Stomach (tissue), 4 donors: ENCODE measurements at regions not wholly inside any gene's neighbourhood (a gene's known extent, or its start where the extent isn't known, plus 50 kb on each side); places are given as distances from the start of the nearest gene placed in this dataset.

Experiments used
- CTCF ChIP-seq, 7 experiments: fragments of 450-650 bp in 4 of 7; fragments of 200-600 bp in 3 of 7; sonication (generic) in 3 of 7; IDR thresholded peaks; one replicate each; pipeline ENCODE4 v1.5.1; 2016 to 2019; ENCODE audit warnings: antibody characterized with exemption in 7 of 7, control low read depth in 2 of 7, mild to moderate bottlenecking in 1 of 7
- EP300 ChIP-seq: sonication (generic); formaldehyde crosslinking; IDR thresholded peaks from one replicate; pipeline ENCODE4 v1.6.1; 2017; ENCODE audit warnings: antibody characterized with exemption
- POLR2AphosphoS5 ChIP-seq, 3 donors: sonication (generic); formaldehyde crosslinking; IDR thresholded peaks; one replicate each; pipeline ENCODE4 v1.6.1; 2016; ENCODE audit warnings: antibody characterized with exemption in 3 of 3

- TF ChIP-seq POLR2AphosphoS5 (IDR thresholded peaks at IDR 0.05) = no peak
- TF ChIP-seq CTCF (IDR thresholded peaks at IDR 0.05) = no peak
- TF ChIP-seq EP300 = no peak
These were observed 124.9 kb upstream of the IRF2BP2 start for GRCh38 chr1:234734869-234735268.
